GM12878 (cell line): ENCODE measurements at regions not wholly inside any gene's neighbourhood (a gene's known extent, or its start where the extent isn't known, plus 50 kb on each side); places are given as distances from the start of the nearest gene placed in this dataset.

ENCODE experiments used
- ATAC-seq: fragments of 200-7000 bp; cut with Tn5 transposase; 3 replicates; pipeline ENCODE4 v1.9.1; 2020; ENCODE audit warnings: mild to moderate bottlenecking, moderate library complexity
- BruUV-seq: library from RNA; stranded (reverse); fragments of 400-500 nt; replicated peaks from 2 replicates; lab custom pipeline; 2021; lab: Mats Ljungman, UMichigan
- CTCF ChIA-PET: fragments of 300-600 bp; sonication (Branson Sonifier 250); formaldehyde crosslinking; extraction: SDS; loops from one replicate; lab custom pipeline; 2021; ENCODE audit warnings: inconsistent platforms; lab: Yijun Ruan, JAX
- POLR2A ChIA-PET: fragments of 350-600 bp; formaldehyde crosslinking; extraction: SDS; loops from one replicate; lab custom pipeline; 2021; ENCODE audit warnings: inconsistent platforms; lab: Charles Lee
- RAD21 ChIA-PET: fragments of 300-600 bp; sonication (Branson Sonifier 250); formaldehyde crosslinking; loops from one replicate; lab custom pipeline; 2023; ENCODE audit warnings: antibody characterized with exemption; ENCODE audit not compliant: unreplicated experiment; lab: Charles Lee
- SMC1A ChIA-PET: fragments of 300-600 bp; sonication (Branson Sonifier 250); formaldehyde crosslinking; loops from one replicate; lab custom pipeline; 2023; ENCODE audit not compliant: unreplicated experiment, uncharacterized antibody; lab: Charles Lee
- DNase-seq: peaks from one replicate; pipeline ENCODE4 v3.0.0-alpha.2; 2011; ENCODE audit warnings: low read depth, low spot score
- FAIRE-seq: peaks from 3 replicates; lab custom pipeline; 2011; peaks lifted over from hg19 to GRCh38; lab: Jason Lieb, UNC
- H2AFZ ChIP-seq: 2 replicates; pipeline ENCODE4 v1.6.0; 2011; ENCODE audit warnings: low read depth, low read length, control low read depth; ENCODE audit not compliant: control insufficient read depth
- H3K27ac ChIP-seq: 2 replicates; pipeline ENCODE4 v1.5.1; 2011; ENCODE audit warnings: control low read depth; ENCODE audit not compliant: control insufficient read depth, insufficient read depth
- H3K27me3 ChIP-seq, 2 experiments: replicated peaks in 1 of 2; 2 replicates each; pipeline versions ENCODE4 v1.6.0 to v1.6.1; 2011; ENCODE audit warnings: low read length in 1 of 2; ENCODE audit not compliant: control insufficient read depth in 2 of 2, insufficient read depth in 2 of 2
- H3K36me3 ChIP-seq, 2 experiments: 2 replicates each; pipeline ENCODE4 v1.5.1; 2011; ENCODE audit warnings: low read length in 1 of 2; ENCODE audit not compliant: control insufficient read depth in 2 of 2, insufficient read depth in 2 of 2
- H3K4me1 ChIP-seq: 2 replicates; pipeline ENCODE4 v1.6.1; 2011; ENCODE audit warnings: mild to moderate bottlenecking, low read length, moderate library complexity, mixed read lengths; ENCODE audit not compliant: control insufficient read depth, insufficient read depth
- H3K4me2 ChIP-seq: 2 replicates; pipeline ENCODE4 v1.6.0; 2011; ENCODE audit warnings: control low read depth; ENCODE audit not compliant: control insufficient read depth, insufficient read depth
- H3K4me3 ChIP-seq: fragments of 200-600 bp; sonication (generic); 2 replicates; pipeline ENCODE4 v1.5.1; 2016
- H3K79me2 ChIP-seq: 2 replicates; pipeline ENCODE4 v1.6.0; 2011; ENCODE audit warnings: low read length; ENCODE audit not compliant: control insufficient read depth, insufficient read depth
- H3K9ac ChIP-seq: 2 replicates; pipeline ENCODE4 v1.8.0; 2011; ENCODE audit warnings: low read length, control low read depth, mixed read lengths; ENCODE audit not compliant: control insufficient read depth, insufficient read depth
- H3K9me3 ChIP-seq: replicated peaks from 3 replicates; pipeline ENCODE4 v1.5.1; 2011; ENCODE audit warnings: mild to moderate bottlenecking, low read length; ENCODE audit not compliant: control insufficient read depth, insufficient read depth
- H4K20me1 ChIP-seq: 2 replicates; pipeline ENCODE4 v1.6.0; 2011; ENCODE audit not compliant: control insufficient read depth, insufficient read depth
- BCL11A ChIP-seq: IDR thresholded peaks from 2 replicates; pipeline ENCODE4 v1.6.1; 2011; ENCODE audit warnings: low read depth, low read length
- BRCA1 ChIP-seq: IDR thresholded peaks from 2 replicates; pipeline ENCODE4 v1.6.1; 2011; ENCODE audit warnings: low read depth, low read length, improper control_type of control experiment
- HDGF ChIP-seq: fragments of 450-650 bp; IDR thresholded peaks from 2 replicates; pipeline ENCODE4 v1.6.1; 2016; ENCODE audit warnings: antibody characterized with exemption
- KAT2A ChIP-seq: conservative IDR thresholded peaks from 2 replicates; pipeline ENCODE4 v1.6.1; 2011; ENCODE audit warnings: low read depth, low read length; ENCODE audit not compliant: control insufficient read depth
- NFYB ChIP-seq: IDR thresholded peaks from 2 replicates; pipeline ENCODE4 v1.6.1; 2011; ENCODE audit warnings: low read depth, mild to moderate bottlenecking, low read length, improper control_type of control experiment, moderate library complexity; ENCODE audit not compliant: insufficient read depth
- POLR2A ChIP-seq: IDR thresholded peaks from 2 replicates; pipeline ENCODE4 v1.6.1; 2011; ENCODE audit warnings: low read depth, mild to moderate bottlenecking, low read length
- RAD21 ChIP-seq: IDR thresholded peaks from 2 replicates; pipeline ENCODE4 v1.6.1; 2011; ENCODE audit warnings: mild to moderate bottlenecking, low read depth, low read length, moderate library complexity; ENCODE audit not compliant: insufficient read depth
- RELA ChIP-seq: fragments of 450-650 bp; IDR thresholded peaks from 2 replicates; pipeline ENCODE4 v1.8.0; 2014; ENCODE audit warnings: borderline replicate concordance; ENCODE audit not compliant: partially characterized antibody
- TARDBP ChIP-seq: IDR thresholded peaks from 2 replicates; pipeline ENCODE4 v1.6.1; 2016; ENCODE audit warnings: borderline replicate concordance
- TCF12 ChIP-seq: IDR thresholded peaks from 2 replicates; pipeline ENCODE4 v1.6.1; 2011; ENCODE audit warnings: low read depth, mild to moderate bottlenecking, low read length
- ZNF217 ChIP-seq: fragments of 450-650 bp; IDR thresholded peaks from 2 replicates; pipeline ENCODE4 v1.6.1; 2017; ENCODE audit warnings: antibody characterized with exemption, mild to moderate bottlenecking
- ZNF24 ChIP-seq: fragments of 450-650 bp; IDR thresholded peaks from 2 replicates; pipeline ENCODE4 v1.6.1; 2017; ENCODE audit warnings: antibody characterized with exemption, mild to moderate bottlenecking
- WGBS: methylation state at CpG from one replicate; pipeline ENCODE4 v1.1.6; 2016; ENCODE audit warnings: low lambda C conversion rate; ENCODE audit not compliant: insufficient replicate concordance, insufficient coverage; ENCODE audit errors: missing lambda C conversion rate; 5-methylcytosine and 5-hydroxymethylcytosine counted together
- in situ Hi-C: fragments of 300-500 bp; cut with MboI; formaldehyde crosslinking; loops from 9 replicates; pipeline ENCODE4 v1.14.3; 2018; ENCODE audit warnings: mixed read lengths
- intact Hi-C: fragments of 100-400 bp; cut with micrococcal nuclease; formaldehyde crosslinking; loops from one replicate; pipeline ENCODE4 v1.14.2; 2022; ENCODE audit not compliant: unreplicated experiment
- TF ChIP-seq, protein P1 (sequence below): fragments of 450-650 bp; formaldehyde crosslinking; IDR thresholded peaks from 2 replicates; pipeline ENCODE4 v1.4.0; 2022; ENCODE audit warnings: mild to moderate bottlenecking, moderate library complexity

DNA sequence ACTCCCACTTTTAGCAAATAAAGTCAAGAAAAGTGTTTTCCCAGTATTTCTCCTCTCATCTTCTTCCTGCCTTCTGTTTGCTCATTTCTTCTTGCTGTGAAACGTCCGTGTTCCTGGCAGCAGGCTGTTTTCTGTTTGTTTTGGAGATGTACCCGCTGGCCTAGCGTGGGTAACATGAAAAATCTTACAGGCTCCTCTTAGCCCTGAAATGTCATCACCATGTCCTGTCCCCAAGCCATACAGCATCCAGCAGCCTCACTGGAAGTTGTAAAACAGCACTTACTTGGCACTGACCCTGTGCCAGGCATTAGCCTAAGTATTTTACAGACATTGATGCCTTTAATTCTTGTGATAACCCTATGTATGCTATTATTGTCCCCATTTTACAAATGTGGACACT, 371.1 kb downstream of the FOXA2 start:
- no peaks in the 10 kb centered on the region for H3K9me3 ChIP-seq
- ATAC-seq = no peak
- no peaks in the 10 kb centered on the region for H4K20me1 ChIP-seq
- no peak for FAIRE-seq
- no peak overlapping the region for H3K27ac ChIP-seq
- H3K4me2 ChIP-seq = no peak overlapping the region
- intact Hi-C loops = no loop called here
- H3K4me1 ChIP-seq = no peaks in the 10 kb centered on the region
- in situ Hi-C loops = no loop called here
- no peaks in the 10 kb centered on the region for H3K79me2 ChIP-seq
- H2AFZ ChIP-seq = no peak overlapping the region
- H3K36me3 ChIP-seq = no peaks in the 10 kb centered on the region
- ChIA-PET POLR2A (no interaction called here), CTCF (no interaction called here), RAD21 (interaction anchor here (1.0 kb wide), 1 partner anchor 19 kb away, joined by 4 read pairs; no protein-coding TSS in a partner anchor), SMC1A (no interaction called here)
- 3% methylated on average over 4 of the region's 4 CpGs for WGBS
- no peak overlapping the region for H3K9ac ChIP-seq
- no TSS peak for BruUV-seq
- no peak overlapping the region for H3K4me3 ChIP-seq
- no peaks in the 10 kb centered on the region for H3K27me3 ChIP-seq
- TF ChIP-seq TARDBP (no peak), KAT2A (no peak), HDGF (no peak), BRCA1 (no peak), TCF12 (no peak), RELA (no peak), POLR2A (no peak), ZNF24 (no peak), BCL11A (no peak), ZNF217 (no peak), RAD21 (no peak)
- DNase-seq = no peak

DNA sequence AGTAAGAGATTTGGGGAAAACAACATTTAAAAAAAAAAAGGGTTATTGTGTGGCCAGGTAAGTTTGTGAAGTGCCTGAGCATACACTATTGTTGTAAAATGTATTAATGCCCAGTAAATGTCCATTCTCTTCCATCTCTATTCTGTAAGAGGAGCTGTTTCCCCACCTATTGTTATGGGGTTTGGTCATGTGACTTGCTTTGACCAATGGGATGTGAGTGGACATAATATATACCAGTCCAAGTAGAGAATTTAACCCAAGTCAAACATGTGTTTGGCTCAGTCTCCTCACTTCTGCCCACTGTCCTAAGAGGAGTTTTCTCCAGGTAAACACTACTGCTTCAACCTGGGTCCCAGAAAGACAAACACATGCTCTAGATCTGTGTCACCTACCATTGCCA, 377.1 kb downstream of the FOXA2 start:
- in situ Hi-C loops = no loop called here
- H3K9ac ChIP-seq = no peak overlapping the region
- no peaks in the 10 kb centered on the region for H3K27me3 ChIP-seq
- BruUV-seq = no TSS peak
- CTCF ChIA-PET = interaction anchor here (0.6 to 1.4 kb wide), 2 partner anchors 14 to 41 kb away, joined by 3 to 4 read pairs; no protein-coding TSS in a partner anchor
- no peaks in the 10 kb centered on the region for H3K4me1 ChIP-seq
- no peak overlapping the region for H3K4me2 ChIP-seq
- no peak overlapping the region for H3K4me3 ChIP-seq
- POLR2A ChIA-PET = interaction anchor here (0.6 kb wide), 1 partner anchor 1450 kb away, joined by 6 read pairs; no protein-coding TSS in a partner anchor
- no peaks in the 10 kb centered on the region for H3K79me2 ChIP-seq
- no peaks in the 10 kb centered on the region for H3K36me3 ChIP-seq
- TF ChIP-seq, protein P1, sequence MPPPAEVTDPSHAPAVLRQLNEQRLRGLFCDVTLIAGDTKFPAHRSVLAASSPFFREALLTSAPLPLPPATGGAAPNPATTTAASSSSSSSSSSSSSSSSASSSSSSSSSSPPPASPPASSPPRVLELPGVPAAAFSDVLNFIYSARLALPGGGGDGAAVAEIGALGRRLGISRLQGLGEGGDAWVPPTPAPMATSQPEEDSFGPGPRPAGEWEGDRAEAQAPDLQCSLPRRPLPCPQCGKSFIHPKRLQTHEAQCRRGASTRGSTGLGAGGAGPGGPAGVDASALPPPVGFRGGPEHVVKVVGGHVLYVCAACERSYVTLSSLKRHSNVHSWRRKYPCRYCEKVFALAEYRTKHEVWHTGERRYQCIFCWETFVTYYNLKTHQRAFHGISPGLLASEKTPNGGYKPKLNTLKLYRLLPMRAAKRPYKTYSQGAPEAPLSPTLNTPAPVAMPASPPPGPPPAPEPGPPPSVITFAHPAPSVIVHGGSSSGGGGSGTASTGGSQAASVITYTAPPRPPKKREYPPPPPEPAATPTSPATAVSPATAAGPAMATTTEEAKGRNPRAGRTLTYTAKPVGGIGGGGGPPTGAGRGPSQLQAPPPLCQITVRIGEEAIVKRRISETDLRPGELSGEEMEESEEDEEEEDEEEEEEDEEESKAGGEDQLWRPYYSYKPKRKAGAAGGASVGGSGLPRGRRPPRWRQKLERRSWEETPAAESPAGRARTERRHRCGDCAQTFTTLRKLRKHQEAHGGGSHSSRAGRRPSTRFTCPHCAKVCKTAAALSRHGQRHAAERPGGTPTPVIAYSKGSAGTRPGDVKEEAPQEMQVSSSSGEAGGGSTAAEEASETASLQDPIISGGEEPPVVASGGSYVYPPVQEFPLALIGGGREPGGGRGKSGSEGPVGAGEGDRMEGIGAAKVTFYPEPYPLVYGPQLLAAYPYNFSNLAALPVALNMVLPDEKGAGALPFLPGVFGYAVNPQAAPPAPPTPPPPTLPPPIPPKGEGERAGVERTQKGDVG (CRISPR knock-in tag) = no peak
- peak; percentile 89 for TF ChIP-seq NFYB
- no peaks in the 10 kb centered on the region for H3K9me3 ChIP-seq
- SMC1A ChIA-PET = no interaction called here
- H4K20me1 ChIP-seq = no peaks in the 10 kb centered on the region
- FAIRE-seq = no peak
- RAD21 ChIA-PET = no interaction called here
- DNase-seq = no peak
- H3K27ac ChIP-seq = no peak overlapping the region
- no peak overlapping the region for H2AFZ ChIP-seq
- intact Hi-C loops = no loop called here
- ATAC-seq = no peak
